Neutrophil (primary cell): ENCODE measurements at regions not wholly inside any gene's neighbourhood (a gene's known extent, or its start where the extent isn't known, plus 50 kb on each side); places are given as distances from the start of the nearest gene placed in this dataset.

ENCODE experiments used
- H3K27ac ChIP-seq: fragments of 200-600 bp; sonication (generic); 2 replicates; pipeline ENCODE4 v1.5.1; 2016; ENCODE audit warnings: mild to moderate bottlenecking, moderate library complexity
- H3K27me3 ChIP-seq: fragments of 200-600 bp; sonication (generic); 2 replicates; pipeline ENCODE4 v1.6.0; 2016; ENCODE audit warnings: mild to moderate bottlenecking
- H3K36me3 ChIP-seq: fragments of 200-600 bp; sonication (generic); 2 replicates; pipeline ENCODE4 v1.5.1; 2017
- H3K4me1 ChIP-seq, 2 experiments: fragments of 200-600 bp in 1 of 2; sonication (generic) in 1 of 2; 1 replicate in 1 of 2; 2 replicates in 1 of 2; pipeline versions ENCODE4 v1.5.1 to v1.6.1; 2013 to 2016; ENCODE audit warnings: low read depth in 1 of 2, low read length in 1 of 2, mild to moderate bottlenecking in 1 of 2, moderate library complexity in 1 of 2; ENCODE audit not compliant: control insufficient read depth in 1 of 2, insufficient read depth in 1 of 2
- H3K4me3 ChIP-seq, 2 experiments: fragments of 200-600 bp in 1 of 2; sonication (generic) in 1 of 2; 1 replicate in 1 of 2; 2 replicates in 1 of 2; pipeline ENCODE4 v1.5.1; 2013 to 2016; ENCODE audit warnings: low read depth in 1 of 2, low read length in 1 of 2, mild to moderate bottlenecking in 1 of 2, moderate library complexity in 1 of 2
- H3K9me3 ChIP-seq: fragments of 200-600 bp; sonication (generic); 2 replicates; pipeline ENCODE4 v1.5.1; 2016
- CTCF ChIP-seq: fragments of 200-600 bp; sonication (generic); IDR thresholded peaks from 2 replicates; pipeline ENCODE4 v1.5.1; 2016; ENCODE audit warnings: antibody characterized with exemption

GRCh38 chr18:28409811-28410210 lies 232.9 kb upstream of the CDH2 start:
- no peaks in the 10 kb centered on the region for H3K36me3 ChIP-seq
- H3K27ac ChIP-seq: no peak overlapping the region
- no peaks in the 10 kb centered on the region for H3K4me1 ChIP-seq
- no peaks in the 10 kb centered on the region for H3K27me3 ChIP-seq
- no peak for TF ChIP-seq CTCF
- H3K4me3 ChIP-seq: no peak overlapping the region
- no peaks in the 10 kb centered on the region for H3K9me3 ChIP-seq

- no peaks in the 10 kb centered on the region for H3K9me3 ChIP-seq
- H3K27me3 ChIP-seq: no peaks in the 10 kb centered on the region
- no peaks in the 10 kb centered on the region for H3K4me1 ChIP-seq
- no peaks in the 10 kb centered on the region for H3K36me3 ChIP-seq
- TF ChIP-seq CTCF: no peak
- H3K4me3 ChIP-seq: no peak overlapping the region
- H3K27ac ChIP-seq: no peak overlapping the region
Observed at GRCh38 chr18:28408528-28408927, 231.6 kb upstream of the CDH2 start.

- no peaks in the 10 kb centered on the region for H3K4me1 ChIP-seq
- H3K27me3 ChIP-seq: no peaks in the 10 kb centered on the region
- H3K9me3 ChIP-seq: no peaks in the 10 kb centered on the region
- H3K4me3 ChIP-seq: no peak overlapping the region
- no peaks in the 10 kb centered on the region for H3K36me3 ChIP-seq
- no peak for TF ChIP-seq CTCF
- H3K27ac ChIP-seq: no peak overlapping the region
Observed at GRCh38 chr18:28407681-28408080, 230.8 kb upstream of the CDH2 start.

- H3K36me3 ChIP-seq: no peaks in the 10 kb centered on the region
- H3K27me3 ChIP-seq: no peaks in the 10 kb centered on the region
Observed at GRCh38 chr18:28406533-28406932, 229.6 kb upstream of the CDH2 start.

GRCh38 chr18:28404694-28405093 lies 227.8 kb upstream of the CDH2 start:
- no peaks in the 10 kb centered on the region for H3K36me3 ChIP-seq
- no peak overlapping the region for H3K4me3 ChIP-seq
- no peaks in the 10 kb centered on the region for H3K4me1 ChIP-seq
- H3K27ac ChIP-seq: no peak overlapping the region
- no peaks in the 10 kb centered on the region for H3K27me3 ChIP-seq
- no peaks in the 10 kb centered on the region for H3K9me3 ChIP-seq
- TF ChIP-seq CTCF: no peak

More at GRCh38 chr18:28406533-28406932, 229.6 kb upstream of the CDH2 start:
- Histone ChIP-seq H3K9me3 (no peaks in the 10 kb centered on the region), H3K4me3 (no peak overlapping the region), H3K27ac (no peak overlapping the region), H3K4me1 (no peaks in the 10 kb centered on the region)
- no peak for TF ChIP-seq CTCF

GRCh38 chr18:28399781-28400362 lies 222.9 kb upstream of the CDH2 start:
- H3K36me3 ChIP-seq: no peaks in the 10 kb centered on the region
- H3K9me3 ChIP-seq: no peaks in the 10 kb centered on the region
- H3K4me3 ChIP-seq: no peak overlapping the region
- no peak for TF ChIP-seq CTCF
- no peaks in the 10 kb centered on the region for H3K4me1 ChIP-seq
- H3K27ac ChIP-seq: no peak overlapping the region
- no peaks in the 10 kb centered on the region for H3K27me3 ChIP-seq
